Lower lobe of right lung (tissue), 2 donors: ENCODE measurements at regions not wholly inside any gene's neighbourhood (a gene's known extent, or its start where the extent isn't known, plus 50 kb on each side); places are given as distances from the start of the nearest gene placed in this dataset.

ENCODE experiments used
- ATAC-seq, 2 donors: fragments of 200-7000 bp; cut with Tn5 transposase; one replicate each; pipeline ENCODE4 v1.9.1; 2020 to 2022; ENCODE audit warnings: mild to moderate bottlenecking in 2 of 2, moderate library complexity in 2 of 2
- DNase-seq: peaks from one replicate; pipeline ENCODE4 v3.0.0-alpha.2; 2020
- H3K27ac ChIP-seq: fragments of 200-600 bp; one replicate; pipeline ENCODE4 v1.8.0; 2022
- H3K27me3 ChIP-seq: fragments of 200-600 bp; one replicate; pipeline ENCODE4 v1.8.0; 2022; ENCODE audit warnings: low read depth
- H3K36me3 ChIP-seq: fragments of 200-600 bp; one replicate; pipeline ENCODE4 v1.8.0; 2022; ENCODE audit warnings: mild to moderate bottlenecking
- H3K4me1 ChIP-seq: fragments of 200-600 bp; one replicate; pipeline ENCODE4 v1.8.0; 2022
- H3K4me3 ChIP-seq: fragments of 200-600 bp; one replicate; pipeline ENCODE4 v1.8.0; 2022; ENCODE audit warnings: mild to moderate bottlenecking
- H3K9me3 ChIP-seq: fragments of 200-600 bp; one replicate; pipeline ENCODE4 v1.8.0; 2022
- intact Hi-C: fragments of 100-400 bp; cut with DNase I; formaldehyde crosslinking; loops from one replicate; pipeline ENCODE4 v1.11.0; 2022
- TF ChIP-seq, protein P1 (sequence below): fragments of 200-600 bp; IDR thresholded peaks from one replicate; pipeline ENCODE4 v1.8.0; 2022; ENCODE audit warnings: antibody characterized with exemption, mild to moderate bottlenecking
- donor health status: DM: no; HTN: yes; CAD: no; lungs with severe emphysema.

- Histone ChIP-seq H3K27ac (no peak overlapping the region), H3K9me3 (peaks cover 6% of the 10 kb centered on the region), H3K4me1 (no peaks in the 10 kb centered on the region), H3K36me3 (no peaks in the 10 kb centered on the region), H3K4me3 (no peak overlapping the region), H3K27me3 (no peaks in the 10 kb centered on the region)
- intact Hi-C loops = no loop called here
- TF ChIP-seq, protein P1, sequence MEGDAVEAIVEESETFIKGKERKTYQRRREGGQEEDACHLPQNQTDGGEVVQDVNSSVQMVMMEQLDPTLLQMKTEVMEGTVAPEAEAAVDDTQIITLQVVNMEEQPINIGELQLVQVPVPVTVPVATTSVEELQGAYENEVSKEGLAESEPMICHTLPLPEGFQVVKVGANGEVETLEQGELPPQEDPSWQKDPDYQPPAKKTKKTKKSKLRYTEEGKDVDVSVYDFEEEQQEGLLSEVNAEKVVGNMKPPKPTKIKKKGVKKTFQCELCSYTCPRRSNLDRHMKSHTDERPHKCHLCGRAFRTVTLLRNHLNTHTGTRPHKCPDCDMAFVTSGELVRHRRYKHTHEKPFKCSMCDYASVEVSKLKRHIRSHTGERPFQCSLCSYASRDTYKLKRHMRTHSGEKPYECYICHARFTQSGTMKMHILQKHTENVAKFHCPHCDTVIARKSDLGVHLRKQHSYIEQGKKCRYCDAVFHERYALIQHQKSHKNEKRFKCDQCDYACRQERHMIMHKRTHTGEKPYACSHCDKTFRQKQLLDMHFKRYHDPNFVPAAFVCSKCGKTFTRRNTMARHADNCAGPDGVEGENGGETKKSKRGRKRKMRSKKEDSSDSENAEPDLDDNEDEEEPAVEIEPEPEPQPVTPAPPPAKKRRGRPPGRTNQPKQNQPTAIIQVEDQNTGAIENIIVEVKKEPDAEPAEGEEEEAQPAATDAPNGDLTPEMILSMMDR = no peak
- DNase-seq (no peak), ATAC-seq (no peak)
Measured at GRCh38 chr10:33100781-33101391, 142.9 kb upstream of the ITGB1 start.

GRCh38 chr10:33099748-33100147, 141.7 kb upstream of the ITGB1 start:
- no peaks in the 10 kb centered on the region for H3K36me3 ChIP-seq
- DNase-seq (no peak), ATAC-seq (no peak)
- TF ChIP-seq, protein P1 = no peak
- no peak overlapping the region for H3K27ac ChIP-seq
- H3K4me3 ChIP-seq = no peak overlapping the region
- intact Hi-C loops = no loop called here
- peaks cover 6% of the 10 kb centered on the region for H3K9me3 ChIP-seq
- H3K27me3 ChIP-seq = no peaks in the 10 kb centered on the region
- no peaks in the 10 kb centered on the region for H3K4me1 ChIP-seq

- TF ChIP-seq, protein P1 = no peak
- H3K9me3 ChIP-seq = peaks cover 11% of the 10 kb centered on the region
- intact Hi-C loops = no loop called here
- no peak overlapping the region for H3K4me3 ChIP-seq
- H3K4me1 ChIP-seq = no peaks in the 10 kb centered on the region
- H3K36me3 ChIP-seq = no peaks in the 10 kb centered on the region
- H3K27ac ChIP-seq = no peak overlapping the region
- no peaks in the 10 kb centered on the region for H3K27me3 ChIP-seq
- DNase-seq (no peak), ATAC-seq (no peak)
Measured at GRCh38 chr10:33098951-33099663, 141.1 kb upstream of the ITGB1 start.

DNA sequence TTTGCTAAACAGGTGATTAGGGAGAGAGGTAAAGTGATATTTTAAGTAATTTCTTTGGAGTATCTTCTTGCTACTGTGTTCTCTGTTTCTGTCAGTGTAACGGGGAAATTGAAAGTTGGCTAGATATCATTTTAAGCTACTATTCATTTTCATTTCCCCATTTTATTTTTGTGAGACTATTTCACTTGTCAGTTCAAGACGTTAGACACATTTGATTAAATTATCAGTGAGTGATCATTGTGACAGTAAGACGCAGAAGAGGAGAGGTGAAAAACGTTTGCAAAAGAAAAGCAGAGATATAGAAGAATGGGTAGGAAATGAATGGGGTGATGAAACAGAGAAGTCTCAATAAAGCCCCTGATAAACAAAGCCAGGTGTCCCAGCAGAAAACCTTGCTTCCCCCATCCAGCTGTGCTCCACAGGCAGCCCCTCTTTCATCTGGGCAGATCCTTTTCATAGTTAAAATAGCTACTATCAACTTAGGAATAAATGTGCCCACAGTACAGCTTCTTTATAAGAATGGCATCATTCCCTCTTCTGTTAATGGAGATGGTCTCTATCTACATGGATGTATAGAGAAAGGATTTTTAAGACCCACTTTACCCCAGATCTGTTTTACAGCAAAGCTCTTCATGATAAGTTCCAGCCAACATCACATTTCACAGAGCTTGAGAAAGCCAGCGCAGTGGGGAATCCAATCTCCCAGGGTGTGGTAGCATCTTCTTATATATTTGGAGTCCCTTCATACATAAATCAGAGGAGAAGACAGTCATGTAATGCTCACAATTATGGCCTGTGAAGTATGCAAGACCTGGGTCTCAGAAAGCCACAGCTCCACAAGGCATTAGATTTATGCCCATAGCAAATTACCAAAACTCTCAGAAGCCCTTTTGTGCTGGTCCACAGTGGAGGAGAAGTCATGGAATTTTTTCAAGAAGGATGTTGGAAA, 138.1 kb upstream of the ITGB1 start:
- ATAC-seq = no peak
- no peak for DNase-seq
- intact Hi-C loops = no loop called here
- Histone ChIP-seq H3K4me1 (no peaks in the 10 kb centered on the region), H3K9me3 (peaks cover 5% of the 10 kb centered on the region), H3K4me3 (no peak overlapping the region), H3K36me3 (no peaks in the 10 kb centered on the region), H3K27ac (no peak overlapping the region), H3K27me3 (no peaks in the 10 kb centered on the region)
- TF ChIP-seq, protein P1 = no peak

DNA sequence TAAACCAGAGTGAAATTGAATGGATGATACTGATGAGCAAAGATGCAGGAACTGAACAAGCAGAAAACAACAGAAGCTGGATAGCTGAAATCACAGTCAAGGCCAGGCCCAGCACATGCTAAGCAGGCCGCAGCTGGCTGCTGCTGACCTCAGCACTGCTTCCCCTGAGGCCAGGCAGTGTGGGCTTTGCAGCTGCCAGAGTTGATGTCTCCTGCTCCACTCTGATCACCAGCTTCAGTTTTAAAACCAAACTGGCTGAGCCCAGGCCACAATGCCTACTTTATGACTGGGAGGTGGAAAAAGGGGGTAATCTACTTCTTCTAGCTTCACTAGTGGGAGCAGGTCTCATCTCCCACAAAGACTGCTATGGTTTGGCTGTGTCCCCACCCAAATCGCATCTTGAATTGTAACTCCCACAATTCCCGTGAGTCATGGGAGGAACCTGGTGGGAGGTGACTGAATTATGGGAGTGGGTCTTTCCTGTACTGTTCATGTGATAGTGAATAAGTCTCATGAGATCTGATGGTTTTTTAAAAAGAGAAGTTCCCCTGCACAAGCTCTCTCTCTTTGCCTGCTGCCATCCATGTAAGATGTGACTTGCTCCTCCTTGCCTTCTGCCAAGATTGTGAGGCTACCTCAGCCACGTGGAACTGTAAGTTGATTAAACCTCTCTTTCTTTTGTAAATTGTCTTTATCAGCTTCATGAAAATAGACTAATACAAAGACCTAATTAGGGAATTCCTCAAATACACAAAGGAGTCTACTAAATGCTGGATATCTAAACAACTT, 136.4 kb upstream of the ITGB1 start:
- H3K4me1 ChIP-seq = no peaks in the 10 kb centered on the region
- intact Hi-C loops = no loop called here
- no peaks in the 10 kb centered on the region for H3K27me3 ChIP-seq
- peaks cover 5% of the 10 kb centered on the region for H3K9me3 ChIP-seq
- ATAC-seq (no peak), DNase-seq (no peak)
- H3K27ac ChIP-seq = no peak overlapping the region
- H3K4me3 ChIP-seq = no peak overlapping the region
- no peaks in the 10 kb centered on the region for H3K36me3 ChIP-seq
- TF ChIP-seq, protein P1 = no peak
